Caki2 (cell line): ENCODE measurements at regions not wholly inside any gene's neighbourhood (a gene's known extent, or its start where the extent isn't known, plus 50 kb on each side); places are given as distances from the start of the nearest gene placed in this dataset.

Experiments
- DNase-seq: peaks from one replicate; pipeline ENCODE4 v3.0.0-alpha.2; 2015; ENCODE audit warnings: low read depth
- in situ Hi-C: cut with HindIII; loops from 2 replicates; pipeline ENCODE4 v1.10.0; 2016; ENCODE audit warnings: low sequenced_read_pairs, low pct_unique_long_range_greater_than_20kb, mixed read lengths

- DNase-seq, result no peak
- in situ Hi-C loops, result no loop called here
These were observed 1296.3 kb upstream of the CADM2 start for GRCh38 chr3:83662381-83662960.

- in situ Hi-C loops, result no loop called here
- no peak for DNase-seq
These were observed 1288.4 kb upstream of the CADM2 start for GRCh38 chr3:83670416-83670815.

GRCh38 chr3:83683937-83684598, 1274.7 kb upstream of the CADM2 start:
- DNase-seq, result no peak
- in situ Hi-C loops, result no loop called here

GRCh38 chr3:83706669-83707068, 1252.1 kb upstream of the CADM2 start:
- DNase-seq, result no peak
- in situ Hi-C loops, result no loop called here

- no peak for DNase-seq
- in situ Hi-C loops, result no loop called here
These were observed 1243.5 kb upstream of the CADM2 start for GRCh38 chr3:83715307-83715706.

- no peak for DNase-seq
- in situ Hi-C loops, result no loop called here
These were observed 1229.2 kb upstream of the CADM2 start for GRCh38 chr3:83729576-83729975.

GRCh38 chr3:83734656-83735055, 1224.1 kb upstream of the CADM2 start:
- in situ Hi-C loops, result no loop called here
- no peak for DNase-seq

- no peak for DNase-seq
- in situ Hi-C loops, result no loop called here
These were observed 1220.6 kb upstream of the CADM2 start for GRCh38 chr3:83738202-83738601.

GRCh38 chr3:83740504-83740903, 1218.3 kb upstream of the CADM2 start:
- in situ Hi-C loops, result no loop called here
- DNase-seq, result no peak

GRCh38 chr3:83765956-83766355, 1192.8 kb upstream of the CADM2 start:
- in situ Hi-C loops, result no loop called here
- DNase-seq, result no peak

- no peak for DNase-seq
- in situ Hi-C loops, result no loop called here
These were observed 1188.8 kb upstream of the CADM2 start for GRCh38 chr3:83769791-83770663.

- in situ Hi-C loops, result no loop called here
- no peak for DNase-seq
These were observed 1188.0 kb upstream of the CADM2 start for GRCh38 chr3:83770664-83771402.

- DNase-seq, result no peak
- in situ Hi-C loops, result no loop called here
These were observed 1156.0 kb upstream of the CADM2 start for GRCh38 chr3:83802801-83803200.

- DNase-seq, result no peak
- in situ Hi-C loops, result no loop called here
These were observed 1151.3 kb upstream of the CADM2 start for GRCh38 chr3:83807511-83807910.

GRCh38 chr3:83813176-83813575, 1145.6 kb upstream of the CADM2 start:
- DNase-seq, result no peak
- in situ Hi-C loops, result no loop called here

- DNase-seq, result no peak
- in situ Hi-C loops, result no loop called here
These were observed 1142.1 kb upstream of the CADM2 start for GRCh38 chr3:83816653-83817052.

- no peak for DNase-seq
- in situ Hi-C loops, result no loop called here
These were observed 1137.3 kb upstream of the CADM2 start for GRCh38 chr3:83821506-83821905.

- no peak for DNase-seq
- in situ Hi-C loops, result no loop called here
These were observed 1135.7 kb upstream of the CADM2 start for GRCh38 chr3:83823095-83823494.

- no peak for DNase-seq
- in situ Hi-C loops, result no loop called here
These were observed 1123.7 kb upstream of the CADM2 start for GRCh38 chr3:83835040-83835439.
